IPS DF 19.7 (cell line): ENCODE measurements at regions not wholly inside any gene's neighbourhood (a gene's known extent, or its start where the extent isn't known, plus 50 kb on each side); places are given as distances from the start of the nearest gene placed in this dataset.
A peak's percentile ranks its signal among the peaks of the same experiment; 100 is the strongest.
"Not testable (repeated sequence)": the region's sequence is repeated elsewhere in the genome, so short reads cannot be mapped to it uniquely, and the experiment has no call there.

ENCODE experiments used
- DNase-seq: peaks from one replicate; pipeline ENCODE4 v3.0.0-alpha.2; 2013; ENCODE audit warnings: low read depth, low spot score

- no peak for DNase-seq
These were observed 151.2 kb upstream of the WWC1 start for GRCh38 chr5:168140241-168140640.

GRCh38 chr5:168142402-168142801 is 149.0 kb upstream of the WWC1 start:
- no peak for DNase-seq

GRCh38 chr5:168143521-168143920 is 147.9 kb upstream of the WWC1 start:
- DNase-seq = not testable (repeated sequence)

GRCh38 chr5:168147106-168147505 is 144.3 kb upstream of the WWC1 start:
- DNase-seq = no peak

- DNase-seq = no peak
These were observed 143.7 kb upstream of the WWC1 start for GRCh38 chr5:168147568-168148360.

- DNase-seq = no peak
These were observed 140.4 kb upstream of the WWC1 start for GRCh38 chr5:168151041-168151440.

GRCh38 chr5:168152660-168153059 is 138.8 kb upstream of the WWC1 start:
- no peak for DNase-seq

- DNase-seq = no peak
These were observed 138.1 kb upstream of the WWC1 start for GRCh38 chr5:168153263-168153875.

GRCh38 chr5:168153876-168154270 is 137.6 kb upstream of the WWC1 start:
- no peak for DNase-seq

GRCh38 chr5:168155585-168155984 is 135.9 kb upstream of the WWC1 start:
- DNase-seq = no peak

- no peak for DNase-seq
These were observed 135.3 kb upstream of the WWC1 start for GRCh38 chr5:168156170-168156569.

GRCh38 chr5:168157141-168157540 is 134.3 kb upstream of the WWC1 start:
- no peak for DNase-seq

- DNase-seq = peak; percentile 68
These were observed 132.0 kb upstream of the WWC1 start for GRCh38 chr5:168159425-168159824.

GRCh38 chr5:168162464-168162863 is 129.0 kb upstream of the WWC1 start:
- no peak for DNase-seq

GRCh38 chr5:168163966-168164365 is 127.5 kb upstream of the WWC1 start:
- DNase-seq = no peak

- DNase-seq = peak; percentile 47
These were observed 126.1 kb upstream of the WWC1 start for GRCh38 chr5:168165221-168165914.

GRCh38 chr5:168165977-168166376 is 125.5 kb upstream of the WWC1 start:
- no peak for DNase-seq

GRCh38 chr5:168167338-168167737 is 124.1 kb upstream of the WWC1 start:
- no peak for DNase-seq

- no peak for DNase-seq
These were observed 122.3 kb upstream of the WWC1 start for GRCh38 chr5:168168978-168169698.

- no peak for DNase-seq
These were observed 121.7 kb upstream of the WWC1 start for GRCh38 chr5:168169791-168170190.

- no peak for DNase-seq
These were observed 119.3 kb upstream of the WWC1 start for GRCh38 chr5:168171901-168172759.
